GM20000 (cell line): ENCODE measurements at regions not wholly inside any gene's neighbourhood (a gene's known extent, or its start where the extent isn't known, plus 50 kb on each side); places are given as distances from the start of the nearest gene placed in this dataset.
"Not testable (repeated sequence)": the region's sequence is repeated elsewhere in the genome, so short reads cannot be mapped to it uniquely, and the experiment has no call there.

Experiments
- DNase-seq: peaks from one replicate; pipeline ENCODE4 v3.0.0; 2012; ENCODE audit warnings: low spot score
- TF ChIP-seq, protein P1 (sequence below): IDR thresholded peaks from 2 replicates; pipeline ENCODE4 v1.5.1; 2012; ENCODE audit warnings: mild to moderate bottlenecking, control low read depth; ENCODE audit errors: extremely low read depth, missing control alignments

DNA sequence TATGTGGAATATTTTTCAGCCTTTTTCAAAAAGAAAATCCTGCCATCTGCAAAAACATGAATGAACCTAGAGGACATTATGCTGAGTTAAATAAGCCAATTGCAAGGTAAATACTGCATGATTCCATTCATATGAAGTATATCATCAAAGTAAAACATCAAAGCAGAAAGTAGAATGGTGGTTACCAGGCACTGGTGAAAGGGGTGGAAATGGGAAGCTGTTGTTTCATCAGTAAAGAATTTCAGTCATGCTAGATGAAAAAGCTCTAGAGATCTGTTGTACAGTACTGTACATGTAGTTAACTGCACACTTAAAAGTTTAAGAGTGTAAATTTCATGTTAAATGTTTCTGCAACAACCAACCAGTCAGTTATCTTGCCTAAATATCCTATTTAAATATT is 196.8 kb upstream of the ADGRL3 start:
- DNase-seq = no peak
- TF ChIP-seq, protein P1, sequence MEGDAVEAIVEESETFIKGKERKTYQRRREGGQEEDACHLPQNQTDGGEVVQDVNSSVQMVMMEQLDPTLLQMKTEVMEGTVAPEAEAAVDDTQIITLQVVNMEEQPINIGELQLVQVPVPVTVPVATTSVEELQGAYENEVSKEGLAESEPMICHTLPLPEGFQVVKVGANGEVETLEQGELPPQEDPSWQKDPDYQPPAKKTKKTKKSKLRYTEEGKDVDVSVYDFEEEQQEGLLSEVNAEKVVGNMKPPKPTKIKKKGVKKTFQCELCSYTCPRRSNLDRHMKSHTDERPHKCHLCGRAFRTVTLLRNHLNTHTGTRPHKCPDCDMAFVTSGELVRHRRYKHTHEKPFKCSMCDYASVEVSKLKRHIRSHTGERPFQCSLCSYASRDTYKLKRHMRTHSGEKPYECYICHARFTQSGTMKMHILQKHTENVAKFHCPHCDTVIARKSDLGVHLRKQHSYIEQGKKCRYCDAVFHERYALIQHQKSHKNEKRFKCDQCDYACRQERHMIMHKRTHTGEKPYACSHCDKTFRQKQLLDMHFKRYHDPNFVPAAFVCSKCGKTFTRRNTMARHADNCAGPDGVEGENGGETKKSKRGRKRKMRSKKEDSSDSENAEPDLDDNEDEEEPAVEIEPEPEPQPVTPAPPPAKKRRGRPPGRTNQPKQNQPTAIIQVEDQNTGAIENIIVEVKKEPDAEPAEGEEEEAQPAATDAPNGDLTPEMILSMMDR = no peak

DNA sequence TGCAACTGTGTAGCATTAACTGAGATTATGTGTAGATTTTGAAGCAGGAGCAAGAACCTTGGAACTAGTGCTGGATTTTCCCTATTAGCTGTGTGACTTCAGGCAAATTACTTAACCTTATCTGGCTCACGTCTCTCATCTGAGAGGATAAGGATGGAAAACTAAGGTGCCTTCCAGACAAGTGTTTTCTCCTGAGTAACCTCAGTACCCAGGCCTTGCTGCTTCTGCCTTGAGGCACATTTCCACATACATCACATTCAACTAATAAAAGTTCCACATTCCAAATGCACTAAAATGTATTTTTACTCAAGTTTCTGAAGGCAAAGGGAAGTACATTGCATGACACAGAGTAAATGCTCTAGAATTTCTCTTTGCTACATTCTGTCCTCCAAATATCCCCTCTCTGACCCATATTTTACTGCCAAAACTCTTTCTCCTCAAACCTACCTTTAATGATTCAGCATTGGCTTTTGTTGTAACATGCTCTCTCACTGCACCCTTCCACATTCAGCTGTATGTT is 195.4 kb upstream of the ADGRL3 start:
- DNase-seq = no peak
- TF ChIP-seq, protein P1 = no peak

DNA sequence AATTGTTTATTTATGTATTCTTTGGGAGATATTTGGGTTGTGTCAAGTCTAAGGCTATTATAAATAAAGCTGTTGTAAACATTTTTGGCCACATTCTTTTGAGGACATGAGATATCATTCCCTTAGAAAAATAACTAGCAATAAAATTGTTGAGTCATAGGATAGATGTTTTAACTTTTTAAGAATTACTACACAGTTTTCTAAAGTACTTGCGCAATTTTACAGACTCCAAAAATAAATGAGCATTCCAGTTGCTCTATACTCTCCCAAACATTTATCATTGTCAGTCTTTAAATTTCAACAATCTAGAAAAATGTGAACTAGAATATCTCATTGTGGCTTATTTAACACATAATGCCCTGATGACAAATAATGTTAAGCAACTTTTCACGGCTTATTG is 189.1 kb upstream of the ADGRL3 start:
- TF ChIP-seq, protein P1 = no peak
- no peak for DNase-seq

DNA sequence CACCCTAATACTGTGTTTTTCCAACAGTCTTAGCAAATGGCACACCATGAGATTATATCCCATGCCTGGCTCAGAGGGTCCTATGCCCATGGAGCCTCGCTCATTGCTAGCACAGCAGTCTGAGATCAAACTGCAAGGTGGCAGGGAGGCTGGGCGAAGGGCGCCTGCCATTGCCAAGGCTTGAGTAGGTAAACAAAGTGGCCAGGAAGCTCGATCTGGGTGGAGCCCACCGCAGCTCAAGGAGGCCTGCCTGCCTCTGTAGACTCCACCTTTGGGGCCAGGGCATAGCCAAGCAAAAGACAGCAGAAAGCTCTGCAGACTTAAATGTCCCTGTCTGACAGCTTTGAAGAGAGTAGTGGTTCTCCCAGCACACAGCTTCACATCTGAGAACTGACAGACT is 188.2 kb upstream of the ADGRL3 start:
- DNase-seq = not testable (repeated sequence)

DNA sequence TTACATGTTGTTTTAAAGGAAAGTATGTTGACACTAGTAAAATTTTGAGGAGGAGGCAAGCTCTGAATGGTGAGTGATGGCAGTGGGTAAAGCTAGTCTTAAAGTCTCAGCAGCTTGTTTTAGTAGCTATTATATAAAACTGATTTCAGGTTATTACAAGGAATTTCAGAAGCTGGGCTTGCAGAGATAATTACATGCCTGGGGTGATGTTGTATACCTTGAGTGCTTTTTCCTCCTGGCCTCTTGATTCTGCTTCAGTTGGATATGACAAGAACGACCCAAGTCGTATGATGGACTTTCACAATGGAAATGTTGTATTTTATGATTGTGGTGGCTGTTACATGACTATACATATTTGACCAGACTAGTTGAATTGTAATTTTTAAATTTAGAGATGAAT is 175.5 kb upstream of the ADGRL3 start:
- TF ChIP-seq, protein P1 = no peak
- no peak for DNase-seq

DNA sequence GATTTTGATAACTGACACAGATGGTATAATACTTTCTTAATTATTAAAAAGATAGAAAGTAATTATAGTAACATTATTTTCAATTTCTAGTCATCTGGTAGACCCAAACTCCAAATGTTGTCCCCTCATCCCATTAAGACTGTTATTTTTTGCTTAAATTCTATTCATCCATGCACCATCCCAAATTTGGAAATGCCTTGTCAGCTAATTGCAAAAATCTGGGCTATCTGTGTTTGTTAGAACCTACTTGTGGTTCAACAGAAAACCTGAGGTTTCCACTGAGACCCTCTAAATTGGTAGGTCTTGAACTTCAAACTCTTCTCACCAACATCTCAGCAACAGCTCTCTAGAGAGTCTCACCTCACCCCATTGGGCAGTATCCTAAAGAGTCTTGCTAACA is 172.2 kb upstream of the ADGRL3 start:
- TF ChIP-seq, protein P1 = no peak
- DNase-seq = no peak

DNA sequence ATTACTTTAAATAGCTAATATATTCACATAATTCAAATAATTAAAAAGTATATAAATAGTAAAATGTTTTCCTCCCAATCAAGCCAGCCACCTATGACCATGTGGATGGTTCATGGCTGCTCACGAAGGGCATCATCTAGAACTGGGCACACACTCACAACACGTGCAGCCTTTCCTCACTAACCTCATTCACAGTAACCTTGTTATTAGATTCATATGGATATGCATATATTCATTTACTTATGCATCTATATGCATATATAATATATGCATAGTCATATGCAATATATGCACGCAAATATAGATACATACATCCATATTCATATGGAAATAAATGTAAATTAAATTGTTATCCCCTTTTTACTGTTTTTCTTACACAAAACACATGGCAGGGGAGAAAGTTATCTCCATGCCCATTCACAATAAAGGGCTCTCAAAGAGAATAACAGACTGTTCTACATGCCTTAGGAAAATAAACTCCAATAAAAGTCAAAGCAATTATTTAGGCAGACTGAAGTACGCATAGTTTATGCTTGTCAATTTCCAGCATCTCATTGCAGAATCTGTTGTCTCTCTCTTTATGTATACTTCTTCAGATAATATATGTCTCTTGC is 163.9 kb upstream of the ADGRL3 start:
- DNase-seq = no peak
- TF ChIP-seq, protein P1 = no peak

DNA sequence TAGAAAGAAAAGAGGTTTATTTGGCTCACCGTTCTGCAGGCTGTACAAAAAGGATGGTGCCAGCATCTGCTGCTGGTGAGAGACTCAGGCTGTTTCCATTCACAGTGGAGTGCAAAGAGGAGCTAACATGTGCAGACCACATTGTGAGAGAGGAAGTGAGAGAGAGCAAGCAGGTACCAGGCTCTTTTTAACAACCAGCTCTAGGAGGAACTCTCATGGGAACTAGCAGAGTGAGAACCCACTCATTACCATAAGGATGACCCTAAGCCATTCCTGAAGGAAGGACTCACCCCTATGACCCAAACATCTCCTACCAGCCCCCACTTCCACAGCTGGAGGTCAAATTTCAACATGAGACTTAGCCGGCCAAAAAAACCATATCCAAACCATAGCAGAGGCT is 158.6 kb upstream of the ADGRL3 start:
- DNase-seq = no peak
- TF ChIP-seq, protein P1 = no peak
